GM08714 (cell line): ENCODE measurements at regions not wholly inside any gene's neighbourhood (a gene's known extent, or its start where the extent isn't known, plus 50 kb on each side); places are given as distances from the start of the nearest gene placed in this dataset.

ENCODE experiments used
- H3K4me3 ChIP-seq: fragments of 200-500 bp; sonication (Bioruptor generic); 2 replicates; pipeline ENCODE4 v1.5.1; 2014; ENCODE audit warnings: mild to moderate bottlenecking, low read length, inconsistent platforms
- ZNF274 ChIP-seq: IDR thresholded peaks from 2 replicates; pipeline ENCODE4 v1.6.1; 2012; ENCODE audit warnings: mild to moderate bottlenecking, low read depth, low read length

DNA sequence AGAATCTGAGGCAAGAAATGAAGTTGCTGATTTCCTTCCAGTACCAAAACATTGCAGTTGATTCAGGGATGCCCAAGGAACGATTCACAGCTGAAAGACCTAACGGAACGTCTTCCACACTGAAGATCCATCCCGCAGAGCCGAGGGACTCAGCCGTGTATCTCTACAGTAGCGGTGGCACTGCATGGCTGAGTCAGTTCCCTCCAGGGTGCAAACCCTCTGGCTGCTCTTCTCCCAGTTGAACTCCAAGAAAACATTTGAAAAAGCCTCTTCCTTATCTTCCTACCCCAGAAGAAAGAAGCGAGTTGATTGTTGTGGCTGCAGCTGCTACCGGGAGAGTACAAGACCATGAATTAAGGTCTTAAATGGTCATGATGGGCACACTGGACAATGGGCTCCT, 147.1 kb upstream of the PRSS1 start:
- H3K4me3 ChIP-seq, result no peak overlapping the region
- no peak for TF ChIP-seq ZNF274

DNA sequence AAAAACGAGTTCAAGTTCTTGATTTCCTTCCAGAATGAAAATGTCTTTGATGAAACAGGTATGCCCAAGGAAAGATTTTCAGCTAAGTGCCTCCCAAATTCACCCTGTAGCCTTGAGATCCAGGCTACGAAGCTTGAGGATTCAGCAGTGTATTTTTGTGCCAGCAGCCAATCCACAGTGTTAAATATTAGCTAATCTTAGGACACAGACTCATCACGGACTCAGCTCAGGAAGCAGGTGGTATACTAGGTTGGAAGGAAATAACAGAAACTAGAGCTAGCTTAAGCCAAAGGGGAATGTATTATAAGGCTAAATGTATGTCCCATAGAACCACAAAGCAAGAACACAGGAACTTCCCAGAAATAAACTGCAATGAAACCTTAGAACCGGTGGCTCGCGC, 151.0 kb upstream of the PRSS1 start:
- no peak for TF ChIP-seq ZNF274
- H3K4me3 ChIP-seq, result no peak overlapping the region

DNA sequence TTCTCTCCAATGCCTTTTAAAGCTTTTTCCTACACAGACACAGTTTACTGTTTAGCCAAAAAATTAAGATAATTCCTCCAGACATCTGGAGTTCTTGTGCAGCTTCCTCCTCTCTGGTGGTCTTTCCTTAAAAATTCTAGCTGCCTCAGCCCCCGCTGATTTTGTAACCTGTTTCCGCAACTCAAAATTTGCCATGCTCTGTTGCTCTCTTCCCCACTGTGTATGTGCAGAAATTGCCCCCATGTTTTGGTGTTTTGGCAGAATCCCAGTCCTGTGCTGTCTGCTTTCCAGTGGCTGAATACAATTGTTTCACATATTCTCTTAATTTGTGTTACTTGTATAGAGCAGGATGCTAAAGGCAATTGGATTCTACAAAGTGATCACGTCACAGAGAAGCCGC, 151.7 kb upstream of the PRSS1 start:
- TF ChIP-seq ZNF274, result no peak

DNA sequence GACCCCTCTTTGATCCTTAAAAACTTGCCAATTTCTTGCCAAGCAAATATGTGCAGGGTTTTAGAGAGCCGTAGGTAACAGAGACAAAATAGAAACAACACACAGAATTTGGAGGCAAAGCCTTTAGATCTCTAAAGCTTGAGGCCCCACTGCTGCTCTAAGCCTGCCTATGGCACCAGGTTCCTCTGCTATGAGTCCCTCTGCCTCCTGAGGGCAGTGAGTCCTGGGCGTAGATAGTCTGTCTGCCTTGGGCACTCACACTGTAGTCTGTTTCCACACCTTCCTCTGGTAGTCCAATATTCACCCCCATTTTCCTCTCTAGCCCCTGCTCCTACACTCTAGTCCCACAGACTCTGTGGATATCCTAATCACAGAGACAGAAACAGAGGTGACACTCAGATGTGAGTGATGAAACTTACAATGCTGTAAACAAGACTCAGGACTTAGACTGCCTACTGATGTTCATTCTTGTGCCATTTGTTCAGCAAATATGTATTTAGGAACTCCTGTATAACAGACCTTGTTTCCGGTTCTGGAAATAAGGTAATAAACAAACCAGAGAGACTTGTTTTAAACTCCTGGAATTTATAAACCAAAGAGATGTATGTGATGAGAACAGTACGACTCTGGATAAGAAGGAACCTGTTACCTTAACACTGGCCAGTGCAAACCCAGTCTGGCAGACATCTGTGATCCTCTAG, 153.3 kb upstream of the PRSS1 start:
- H3K4me3 ChIP-seq, result no peak overlapping the region
- TF ChIP-seq ZNF274, result no peak

More for the DNA sequence above, 151.7 kb upstream of the PRSS1 start:
- H3K4me3 ChIP-seq, result no peak overlapping the region

DNA sequence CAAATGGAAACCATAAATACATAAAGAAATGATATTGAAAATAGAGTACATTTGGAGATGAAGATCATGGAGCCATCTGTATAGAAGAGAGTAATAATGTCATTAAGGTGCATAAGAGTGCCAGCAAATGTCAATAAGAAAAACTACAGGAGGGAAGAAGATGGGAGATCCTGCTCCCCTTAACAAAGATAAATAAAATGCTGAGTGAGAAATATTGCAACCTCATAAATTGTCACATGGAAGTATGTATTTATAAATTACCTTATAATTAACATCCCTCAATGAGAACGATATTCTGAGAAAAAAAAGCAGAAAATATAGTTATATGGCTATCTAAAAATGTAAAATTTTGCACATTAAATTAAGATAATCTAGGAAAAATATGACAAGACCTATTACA, 155.2 kb upstream of the PRSS1 start:
- no peak for TF ChIP-seq ZNF274

DNA sequence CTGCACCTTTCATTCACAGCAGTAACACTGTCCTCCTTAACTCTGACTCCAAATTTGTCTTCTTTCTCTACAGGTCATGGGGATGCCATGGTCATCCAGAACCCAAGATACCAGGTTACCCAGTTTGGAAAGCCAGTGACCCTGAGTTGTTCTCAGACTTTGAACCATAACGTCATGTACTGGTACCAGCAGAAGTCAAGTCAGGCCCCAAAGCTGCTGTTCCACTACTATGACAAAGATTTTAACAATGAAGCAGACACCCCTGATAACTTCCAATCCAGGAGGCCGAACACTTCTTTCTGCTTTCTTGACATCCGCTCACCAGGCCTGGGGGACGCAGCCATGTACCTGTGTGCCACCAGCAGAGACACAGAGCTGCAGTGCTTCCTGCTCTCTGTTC, 156.2 kb upstream of the PRSS1 start:
- no peak for TF ChIP-seq ZNF274
- H3K4me3 ChIP-seq, result no peak overlapping the region

More for the DNA sequence above, 155.2 kb upstream of the PRSS1 start:
- H3K4me3 ChIP-seq, result no peak overlapping the region

DNA sequence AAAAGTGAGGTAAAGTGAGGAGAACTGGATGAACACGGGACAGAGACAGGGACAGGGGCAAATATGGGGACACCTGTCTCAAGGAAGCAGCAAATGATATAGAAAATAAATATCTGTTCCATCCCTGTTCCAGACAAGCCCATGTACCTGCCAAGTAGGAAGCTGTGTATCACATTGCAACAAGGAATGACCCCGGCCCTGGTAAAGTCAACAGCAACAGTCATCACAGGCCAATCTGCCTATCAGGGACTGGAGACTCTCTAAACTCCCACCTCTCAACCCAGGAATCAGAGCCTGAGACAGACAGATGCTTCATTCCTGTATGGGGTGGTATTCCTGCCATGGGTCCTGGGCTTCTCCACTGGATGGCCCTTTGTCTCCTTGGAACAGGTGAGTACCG, 156.6 kb upstream of the PRSS1 start:
- no peak overlapping the region for H3K4me3 ChIP-seq
- no peak for TF ChIP-seq ZNF274

DNA sequence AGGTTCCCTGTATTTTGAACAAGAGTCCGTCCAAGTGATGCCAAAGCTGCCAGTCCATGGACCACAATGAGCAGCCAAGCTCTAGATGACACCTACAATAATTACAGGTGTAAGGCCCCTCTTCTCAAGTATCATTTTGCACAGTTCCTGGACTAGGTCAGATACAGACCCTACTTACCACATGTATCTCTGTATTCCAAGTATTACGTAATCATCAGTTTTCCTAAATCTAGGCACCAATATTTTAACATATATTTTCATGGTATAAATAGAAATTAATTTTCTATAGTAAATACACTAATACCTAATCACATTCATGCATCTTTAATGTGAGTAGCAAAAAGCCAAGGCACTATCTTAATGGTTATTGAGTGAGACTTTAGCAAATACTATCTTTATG, 157.0 kb upstream of the PRSS1 start:
- TF ChIP-seq ZNF274, result no peak

DNA sequence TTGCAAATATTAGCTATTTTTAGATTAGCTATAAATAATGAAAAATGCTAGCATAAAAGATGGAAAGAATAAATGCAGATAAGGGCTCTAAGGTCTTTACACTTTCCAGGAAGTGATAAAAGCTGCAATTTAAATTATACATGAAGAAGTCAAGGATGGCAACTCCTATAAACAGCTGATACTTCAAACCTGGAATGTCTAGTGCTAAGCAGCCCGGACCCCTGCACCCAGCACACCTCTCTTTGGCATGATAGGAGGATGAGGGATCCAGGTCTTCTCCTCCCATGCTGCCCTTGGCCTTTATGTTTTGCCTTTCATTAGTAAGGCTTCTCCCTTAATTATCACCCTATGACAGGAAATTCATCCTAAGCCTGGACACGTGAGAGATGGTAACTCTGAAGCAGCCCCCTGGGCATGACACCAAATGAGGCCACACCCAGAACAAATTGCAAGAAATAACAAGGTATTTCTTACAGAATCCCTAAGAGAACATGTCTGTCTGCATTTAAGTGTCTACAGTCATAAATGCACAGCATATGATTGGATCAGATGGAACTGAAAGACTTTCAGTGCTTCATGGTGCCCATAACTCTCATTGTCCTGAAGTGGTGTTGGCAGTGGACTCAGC, 158.3 kb upstream of the PRSS1 start:
- TF ChIP-seq ZNF274, result no peak
- no peak overlapping the region for H3K4me3 ChIP-seq

More for the DNA sequence above, 157.0 kb upstream of the PRSS1 start:
- no peak overlapping the region for H3K4me3 ChIP-seq

DNA sequence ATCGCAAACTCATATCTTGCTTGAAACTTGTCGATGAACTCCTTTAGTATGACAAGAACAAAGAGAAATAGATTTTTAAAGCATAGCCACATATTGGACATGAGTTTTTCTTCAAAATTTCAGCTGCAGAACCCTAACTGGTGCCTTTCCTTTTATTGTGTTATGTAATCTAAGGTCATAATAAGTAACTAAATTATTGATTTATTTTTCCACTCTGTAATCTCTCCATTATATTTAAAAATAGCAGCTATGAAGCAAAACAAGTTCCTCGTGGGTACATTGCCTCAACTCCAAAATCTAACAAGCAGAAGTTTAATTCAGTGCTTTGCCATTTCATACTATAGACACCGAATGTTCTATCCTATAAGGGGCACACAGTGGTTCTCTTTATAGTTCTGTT, 159.2 kb upstream of the PRSS1 start:
- TF ChIP-seq ZNF274, result no peak
- no peak overlapping the region for H3K4me3 ChIP-seq

DNA sequence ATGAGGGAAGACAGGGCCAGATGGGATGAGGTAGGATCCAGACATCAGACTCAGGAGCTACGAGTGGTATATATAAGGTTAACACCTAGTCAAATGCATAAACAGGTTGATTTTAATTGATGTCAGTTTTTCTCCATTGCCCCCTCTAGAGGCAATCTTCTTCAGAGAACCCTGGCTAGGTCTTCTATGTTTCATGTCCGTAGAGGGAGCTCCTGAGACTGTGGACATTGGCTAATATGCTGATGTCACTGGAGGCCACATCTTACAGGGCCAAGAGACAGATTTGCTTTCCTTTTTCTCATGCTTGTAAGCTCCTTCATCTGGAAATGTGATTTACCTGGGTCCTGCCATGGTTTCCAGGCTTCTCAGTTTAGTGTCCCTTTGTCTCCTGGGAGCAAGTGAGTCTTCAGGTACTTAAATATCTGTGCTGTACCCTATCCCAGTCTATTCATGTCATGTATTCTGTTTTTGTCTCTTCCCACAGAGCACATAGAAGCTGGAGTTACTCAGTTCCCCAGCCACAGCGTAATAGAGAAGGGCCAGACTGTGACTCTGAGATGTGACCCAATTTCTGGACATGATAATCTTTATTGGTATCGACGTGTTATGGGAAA, 161.6 kb upstream of the PRSS1 start:
- no peak overlapping the region for H3K4me3 ChIP-seq
- TF ChIP-seq ZNF274, result no peak

DNA sequence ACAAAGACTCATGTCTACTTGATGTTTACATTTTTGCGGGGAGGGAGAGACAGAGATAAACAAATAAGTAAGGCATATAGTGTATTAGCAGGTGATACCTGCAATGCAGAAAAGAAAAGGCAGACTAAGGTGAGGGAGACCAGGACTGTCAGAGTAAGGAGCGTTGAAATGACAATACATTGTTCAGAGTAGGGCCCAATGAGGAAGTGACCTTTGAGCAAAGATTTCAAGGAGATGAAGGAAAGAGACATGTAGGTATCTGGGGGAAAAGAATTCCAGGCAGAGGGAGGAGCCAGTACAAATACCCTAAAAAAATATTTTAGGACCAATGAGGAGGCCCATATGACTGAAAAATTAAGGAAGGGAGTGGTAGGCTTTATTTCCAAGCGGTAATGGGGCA, 162.7 kb upstream of the PRSS1 start:
- no peak overlapping the region for H3K4me3 ChIP-seq
- no peak for TF ChIP-seq ZNF274

DNA sequence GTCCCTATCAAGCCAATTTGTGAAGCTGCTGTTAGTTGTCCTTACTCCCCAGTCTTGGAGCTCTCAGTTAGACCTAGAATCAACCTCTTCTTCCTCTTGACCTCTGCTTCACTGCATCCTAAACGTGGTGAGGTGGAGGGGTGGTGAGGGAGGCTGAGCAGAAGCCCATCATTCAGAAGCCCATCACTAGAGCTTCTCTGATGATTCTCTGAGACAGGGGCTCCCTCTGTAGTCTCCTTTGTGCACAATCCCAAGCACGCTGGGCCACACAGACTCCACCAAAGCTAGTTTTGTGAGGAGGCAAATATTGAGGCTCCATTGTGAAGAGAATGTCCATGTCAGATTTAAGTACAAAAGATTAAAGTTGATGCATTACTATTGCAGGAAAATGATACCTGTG, 163.8 kb upstream of the PRSS1 start:
- no peak overlapping the region for H3K4me3 ChIP-seq
- TF ChIP-seq ZNF274, result no peak

DNA sequence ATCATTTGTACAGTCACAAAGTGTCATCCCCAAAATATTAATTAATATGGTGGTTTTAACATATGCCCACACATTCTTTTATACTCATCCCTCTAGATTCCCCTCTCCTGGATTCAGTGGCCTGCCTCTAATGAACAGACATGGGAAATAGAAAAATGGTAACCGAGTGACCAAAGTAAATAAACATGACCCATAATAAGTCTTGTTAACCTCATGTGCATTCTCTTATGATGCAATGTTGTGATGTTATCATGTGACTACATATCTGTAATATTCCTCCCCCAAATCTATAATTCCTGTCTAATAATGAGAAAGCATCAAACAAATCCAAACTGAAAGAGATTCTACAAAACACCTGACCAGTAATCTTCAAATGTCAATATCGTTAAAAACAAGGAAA, 164.5 kb upstream of the PRSS1 start:
- TF ChIP-seq ZNF274, result no peak
- H3K4me3 ChIP-seq, result no peak overlapping the region

DNA sequence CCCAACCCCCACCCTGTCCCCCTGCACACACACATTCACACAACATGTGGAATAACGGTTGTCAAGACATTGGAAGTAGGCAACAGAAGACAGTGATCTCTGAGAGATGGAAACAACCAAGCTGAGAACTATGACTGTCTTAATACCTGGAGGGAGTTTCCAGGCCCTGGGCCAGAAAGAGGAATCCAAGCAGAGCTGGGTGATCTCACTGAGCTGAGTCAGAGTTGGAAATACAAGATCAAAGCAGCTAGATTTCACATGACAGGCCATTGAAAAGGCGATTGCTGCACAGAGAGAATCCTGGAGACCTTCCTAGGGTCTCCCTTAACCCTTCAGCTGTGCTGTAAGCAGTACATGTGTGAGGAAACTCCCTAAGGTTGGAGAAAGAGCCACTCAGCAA, 165.8 kb upstream of the PRSS1 start:
- no peak overlapping the region for H3K4me3 ChIP-seq
- no peak for TF ChIP-seq ZNF274
